Limb (tissue), 2 donors: ENCODE measurements at regions not wholly inside any gene's neighbourhood (a gene's known extent, or its start where the extent isn't known, plus 50 kb on each side); places are given as distances from the start of the nearest gene placed in this dataset.

Experiments
- DNase-seq, 2 donors: peaks; one replicate each; pipeline ENCODE4 v3.0.0-alpha.2; 2016; ENCODE audit errors: extremely low spot score in 2 of 2

DNA sequence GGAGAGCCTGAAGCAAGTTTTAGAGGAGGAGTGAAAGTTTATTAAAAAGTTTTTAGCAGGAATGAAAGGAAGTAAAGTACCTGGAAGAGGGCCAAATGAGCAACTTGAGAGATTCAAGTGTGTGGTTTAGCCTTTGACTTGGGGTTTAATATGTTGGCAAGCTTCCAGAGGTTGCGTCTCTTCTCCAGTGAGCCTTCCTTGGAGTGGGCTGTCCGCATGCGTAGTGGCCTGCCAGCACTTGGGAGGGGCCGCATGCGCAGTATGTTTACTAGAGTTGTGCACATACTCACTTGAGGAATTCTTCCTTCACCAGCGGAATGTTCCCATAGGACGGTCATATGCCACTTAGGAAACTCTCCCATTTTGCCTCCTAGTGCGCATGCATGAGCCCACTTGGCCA is 235.2 kb downstream of the ALDH8A1 start:
- no peak for DNase-seq

DNA sequence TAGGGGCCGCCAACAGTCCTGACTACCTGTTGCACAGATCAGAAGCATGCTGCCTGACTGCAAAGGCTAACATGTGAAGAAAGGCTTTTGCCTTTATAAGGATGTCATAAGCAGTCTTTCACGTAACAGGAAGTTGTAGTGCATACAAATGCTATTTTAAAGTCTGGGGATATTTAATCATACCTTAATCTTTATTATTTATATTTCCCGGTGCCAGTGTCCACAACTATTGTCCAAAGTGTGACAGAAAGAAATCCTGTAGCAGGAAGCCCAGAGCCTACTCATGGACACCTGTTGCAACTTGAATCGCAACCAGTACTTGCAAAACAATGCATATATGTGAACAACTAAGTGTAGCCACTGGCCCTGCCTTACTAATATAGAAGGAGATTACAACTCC is 235.8 kb downstream of the ALDH8A1 start:
- no peak for DNase-seq

DNA sequence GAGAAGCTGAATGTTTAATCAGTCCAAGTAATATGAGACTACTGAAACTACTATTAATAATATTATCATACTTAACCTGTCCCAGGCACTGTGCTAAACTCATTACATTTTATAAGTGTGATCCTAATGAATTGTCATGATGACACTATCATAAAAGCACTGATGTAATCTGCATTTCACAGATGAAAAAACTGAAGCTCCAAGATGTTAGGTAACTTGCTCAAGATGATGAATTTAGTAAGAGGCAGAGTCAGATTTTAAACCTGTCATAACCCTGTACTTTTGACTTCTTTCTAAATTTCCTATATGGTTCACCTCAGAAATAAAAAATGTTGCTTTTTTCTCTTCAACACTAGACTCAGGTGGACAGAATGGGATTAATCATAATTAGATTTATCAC is 237.6 kb downstream of the ALDH8A1 start:
- DNase-seq = no peak

DNA sequence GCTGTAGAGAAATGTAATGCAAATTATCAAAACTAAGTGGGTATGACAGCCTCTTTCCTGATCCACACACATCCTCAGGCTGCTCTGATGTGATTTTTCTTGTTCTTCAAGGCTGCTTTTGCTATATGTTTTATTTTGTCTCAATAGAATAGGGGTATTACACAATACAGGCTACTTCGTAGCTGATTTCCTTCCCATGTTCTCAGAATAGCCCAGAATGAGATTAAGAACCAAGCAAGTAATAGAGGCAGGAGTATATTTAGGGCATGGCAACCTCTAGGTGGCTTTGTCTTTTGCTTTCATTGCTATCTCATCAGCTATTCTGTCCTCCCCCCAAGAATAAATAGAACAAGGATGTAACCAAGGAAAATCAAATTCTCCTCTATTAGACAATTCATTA is 241.8 kb downstream of the ALDH8A1 start:
- no peak for DNase-seq

DNA sequence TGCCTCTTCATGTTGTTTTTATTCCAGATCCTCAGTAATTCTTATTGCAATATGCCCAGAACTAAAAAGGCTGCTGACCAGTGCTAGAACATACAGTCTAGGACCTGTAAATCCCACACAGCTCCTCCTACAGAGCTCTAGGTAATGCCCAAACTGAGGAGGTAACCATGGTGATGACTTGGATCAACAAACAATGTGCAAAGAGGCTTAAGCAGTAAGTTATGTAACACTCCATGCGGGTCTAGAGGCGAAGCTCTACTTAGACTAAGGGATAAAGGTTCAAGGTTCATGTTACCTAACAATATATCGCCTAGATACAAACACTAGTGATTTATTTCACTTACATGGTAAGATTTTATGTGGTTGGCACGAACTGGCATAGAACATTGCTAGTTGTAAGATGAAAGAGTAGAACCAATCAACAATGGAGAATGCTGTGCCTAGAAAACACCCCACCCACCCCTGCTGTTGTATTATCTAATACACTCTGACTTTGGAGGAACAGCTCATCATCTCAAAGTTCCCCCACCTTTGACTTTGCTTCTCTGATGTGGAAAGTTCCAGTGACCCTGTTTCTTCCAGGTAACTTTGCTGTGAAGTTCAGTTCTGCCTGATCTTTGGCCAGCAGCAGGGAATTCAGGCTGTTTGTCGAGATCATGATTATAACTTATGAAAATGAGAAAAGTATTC is 242.4 kb downstream of the ALDH8A1 start:
- no peak for DNase-seq

DNA sequence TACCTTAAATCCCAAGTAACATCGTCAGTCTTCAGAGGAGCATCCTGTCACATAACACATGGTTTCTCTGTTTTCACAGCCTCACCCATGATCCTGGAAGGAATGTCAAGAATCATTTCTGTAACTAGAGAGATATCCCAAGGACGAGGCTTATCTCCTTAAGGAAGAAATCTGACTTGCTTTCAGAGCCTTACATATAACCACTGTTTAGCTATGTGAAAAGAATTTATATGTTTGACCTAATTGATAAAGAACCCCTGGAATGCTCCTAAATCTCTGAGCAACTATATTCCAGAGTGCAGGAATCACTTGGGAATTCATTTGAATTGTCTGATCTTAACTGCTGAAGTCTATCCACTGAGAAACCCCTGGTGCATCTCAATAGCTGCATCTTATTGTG is 243.1 kb downstream of the ALDH8A1 start:
- DNase-seq = no peak

DNA sequence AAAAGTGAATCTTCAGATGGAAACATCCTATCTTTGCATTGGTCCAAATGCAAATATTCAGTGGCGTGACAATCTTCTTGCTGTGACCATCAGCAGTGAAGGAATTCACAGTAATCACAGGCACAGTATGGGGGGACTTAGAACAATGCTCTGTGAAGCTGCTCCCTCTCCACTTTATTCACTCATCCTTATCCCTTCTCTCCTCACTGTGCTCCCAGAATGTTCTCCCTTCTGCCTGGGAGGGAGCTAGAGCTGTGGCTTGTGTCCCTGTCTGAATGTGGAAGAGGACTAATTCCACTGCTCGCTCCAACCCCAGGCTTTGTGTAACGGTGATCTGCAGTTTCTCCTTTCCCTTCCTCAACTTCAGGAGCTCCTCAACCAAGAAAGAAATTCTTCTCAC is 243.7 kb downstream of the ALDH8A1 start:
- no peak for DNase-seq

DNA sequence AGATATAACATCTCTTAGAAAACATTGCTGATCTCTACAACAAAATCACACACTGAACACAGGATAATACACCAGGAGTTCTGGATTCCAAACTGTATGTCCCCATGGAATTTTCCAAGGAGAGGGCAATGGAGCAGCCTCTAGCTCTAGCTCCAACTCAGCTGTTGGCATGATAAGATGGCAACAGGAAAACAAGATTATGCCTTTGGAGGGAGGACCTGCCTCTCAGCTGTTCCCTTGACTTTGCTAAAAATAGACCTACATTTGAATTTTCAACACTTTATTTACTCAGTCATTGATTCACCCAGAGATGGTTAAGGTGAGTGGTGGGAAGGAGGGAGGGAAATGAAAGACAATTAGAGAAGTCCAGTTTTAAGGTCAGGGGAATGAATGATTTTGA is 246.7 kb downstream of the ALDH8A1 start:
- DNase-seq = no peak

DNA sequence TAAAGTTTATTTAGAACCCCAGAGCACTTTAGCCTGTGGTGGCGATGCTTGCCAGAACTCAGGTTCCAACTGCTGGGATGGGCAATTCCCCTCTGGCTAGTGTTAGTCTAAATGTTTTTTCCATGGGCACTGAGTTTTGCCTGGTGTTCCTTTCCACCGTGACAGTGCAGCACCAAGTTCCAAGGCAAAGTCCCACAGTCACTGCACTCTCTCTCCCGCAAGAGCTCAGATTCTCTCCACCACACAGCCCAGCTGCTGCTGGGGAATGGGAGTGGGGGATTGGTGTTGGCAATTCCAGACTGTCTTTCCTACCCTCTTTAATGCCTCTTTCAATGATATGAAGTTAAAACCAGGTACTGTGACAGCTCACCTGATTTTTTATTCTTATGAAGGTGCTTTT is 247.6 kb downstream of the ALDH8A1 start:
- no peak for DNase-seq

DNA sequence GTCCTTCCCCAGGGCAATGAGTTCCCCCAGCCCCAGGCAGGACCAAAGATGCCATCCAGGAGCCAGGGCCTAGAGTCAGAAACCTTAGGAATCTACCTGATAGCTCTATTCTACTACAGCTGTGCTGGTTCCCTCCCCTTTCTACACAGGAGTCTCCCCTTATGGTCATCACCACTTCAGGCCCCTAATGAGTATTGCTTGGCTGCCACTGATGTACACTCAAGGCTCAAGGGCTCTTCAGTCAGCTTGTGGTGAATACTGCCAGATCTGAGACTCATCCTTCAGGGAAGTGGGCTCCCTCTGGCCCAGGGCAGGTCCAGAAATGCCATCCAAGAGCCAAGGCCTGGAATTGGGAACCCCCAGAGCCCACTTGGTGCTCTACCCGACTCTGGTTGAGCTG is 248.6 kb downstream of the ALDH8A1 start:
- DNase-seq = no peak

DNA sequence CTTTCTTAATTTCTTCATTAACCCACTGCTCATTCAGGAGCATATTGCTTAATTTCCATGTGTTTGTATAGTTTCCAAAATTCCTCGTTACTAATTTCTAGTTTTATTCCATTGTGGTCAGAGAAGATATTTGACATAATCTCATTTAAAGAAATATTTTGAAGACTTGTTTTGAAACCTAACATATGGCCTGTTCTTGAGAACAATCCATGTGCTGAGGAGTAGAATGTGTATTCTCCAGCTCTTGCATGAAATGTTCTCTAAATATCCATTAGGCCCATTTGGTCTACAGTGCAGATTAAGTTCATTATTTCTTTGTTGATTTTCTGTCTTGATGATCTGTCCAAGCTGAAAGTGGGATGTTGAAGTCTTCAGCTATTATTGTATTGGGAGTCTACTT is 251.7 kb downstream of the ALDH8A1 start:
- DNase-seq = no peak

DNA sequence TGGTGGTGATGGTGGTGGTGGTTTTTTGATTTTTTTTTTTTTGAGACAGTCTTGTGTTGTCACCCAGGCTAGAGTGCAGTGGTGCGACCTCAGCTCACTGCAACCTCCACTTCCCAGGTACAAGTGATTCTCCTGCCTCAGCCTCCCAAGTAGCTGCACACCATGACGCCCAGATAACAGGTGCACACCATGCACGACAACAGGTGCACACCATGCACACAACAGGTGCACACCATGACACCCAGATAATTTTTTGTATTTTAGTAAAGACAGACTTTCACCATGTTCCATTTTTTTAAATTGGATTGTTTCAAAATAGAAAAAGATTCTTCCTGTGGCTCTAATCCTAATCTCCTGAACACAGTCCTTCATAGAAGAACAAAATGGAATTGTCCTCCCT is 257.9 kb downstream of the ALDH8A1 start:
- no peak for DNase-seq

DNA sequence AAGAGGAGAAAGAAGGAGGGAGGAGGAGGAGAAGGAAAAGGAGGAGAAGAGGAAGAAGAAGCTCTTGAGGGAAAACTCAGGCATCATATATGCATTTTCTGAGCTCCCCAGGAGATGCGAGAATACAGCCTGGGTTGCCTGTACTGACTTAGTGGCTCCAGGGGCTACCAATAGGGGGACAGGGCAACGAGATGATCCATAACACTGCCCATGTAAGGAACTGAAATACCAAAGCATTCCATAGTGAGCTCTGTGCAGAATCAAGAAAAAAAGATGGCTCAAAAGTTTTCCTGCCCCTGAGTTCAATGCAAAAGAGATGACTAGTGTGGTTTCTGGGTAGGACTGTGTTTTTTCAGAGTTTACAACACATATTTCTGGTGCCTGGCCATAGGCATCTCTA is 258.7 kb downstream of the ALDH8A1 start:
- DNase-seq = no peak

DNA sequence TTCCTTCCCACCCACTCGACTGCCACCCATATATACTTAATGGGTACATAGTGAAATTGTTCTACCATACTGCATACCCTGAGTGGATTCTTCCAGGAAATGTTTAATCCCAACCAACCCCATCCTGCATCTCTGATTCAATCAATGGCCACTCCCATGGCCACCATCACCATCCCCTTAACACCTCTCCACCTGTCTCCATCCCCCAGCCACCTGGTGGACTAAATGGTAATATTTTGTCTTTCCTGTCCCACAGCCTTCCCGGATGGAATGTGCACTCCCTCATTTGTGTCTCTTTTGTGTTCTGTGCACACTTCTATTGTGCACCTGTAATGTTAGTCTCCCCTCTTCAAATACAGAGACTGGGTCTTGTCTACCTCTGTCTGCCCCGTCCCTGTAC is 259.9 kb downstream of the ALDH8A1 start:
- DNase-seq = no peak

DNA sequence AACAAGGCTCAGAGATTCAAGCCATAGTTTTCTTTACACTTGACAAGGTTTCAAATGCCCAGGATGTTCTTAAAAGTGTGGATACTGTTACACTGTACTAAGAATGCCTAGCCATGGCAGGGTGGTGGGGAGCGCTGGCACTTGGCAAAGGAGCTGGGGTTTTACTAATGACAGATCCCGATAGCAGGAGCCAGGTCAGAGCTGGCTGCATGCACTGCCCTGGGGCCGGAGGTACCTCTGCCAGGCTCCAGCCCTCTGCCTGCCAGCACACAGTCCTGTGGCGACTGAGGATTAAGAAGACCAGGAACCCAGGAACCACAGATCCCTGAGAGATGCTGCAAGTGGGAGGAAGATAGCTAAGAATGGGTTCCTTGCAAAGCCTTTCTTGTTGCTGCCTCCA is 260.3 kb downstream of the ALDH8A1 start:
- no peak for DNase-seq

DNA sequence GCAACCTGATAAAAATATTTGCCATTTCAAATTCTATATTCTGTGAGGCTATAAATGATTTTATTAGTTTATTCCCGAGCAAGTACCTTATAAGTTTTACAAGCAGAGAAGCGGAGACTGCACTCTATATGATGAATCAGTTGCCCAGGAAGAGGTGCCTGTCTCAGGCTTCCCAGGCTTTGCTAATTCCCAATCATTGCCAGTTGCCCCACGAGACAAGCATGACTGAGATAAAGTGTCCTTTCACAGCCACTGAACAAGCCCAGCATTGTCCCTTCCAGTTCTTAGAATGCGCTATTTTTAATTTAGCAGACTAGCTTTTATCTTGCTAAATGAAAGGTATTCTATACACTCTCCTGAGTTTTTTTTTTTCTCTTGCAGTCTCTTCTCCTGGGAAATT is 260.7 kb downstream of the ALDH8A1 start:
- DNase-seq = no peak

DNA sequence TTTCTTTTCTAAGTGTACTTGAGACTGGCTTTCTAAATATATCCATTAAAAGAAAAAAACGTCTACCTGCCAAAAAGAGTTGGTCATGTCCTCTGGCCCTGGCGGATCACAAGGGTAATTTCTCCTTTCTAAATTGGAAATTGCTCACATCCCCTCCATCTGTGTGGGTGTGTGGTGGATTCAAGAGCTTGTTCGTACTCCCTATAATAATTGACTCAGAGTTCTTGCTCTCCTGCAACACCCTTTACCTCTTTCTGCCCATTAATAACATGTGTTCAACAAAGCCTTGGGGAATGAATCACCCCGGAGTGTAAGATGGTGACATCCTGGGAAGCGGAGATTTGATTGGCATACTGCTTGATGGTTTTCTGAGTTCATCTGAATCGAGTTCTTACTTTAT is 263.8 kb downstream of the ALDH8A1 start:
- DNase-seq = no peak

DNA sequence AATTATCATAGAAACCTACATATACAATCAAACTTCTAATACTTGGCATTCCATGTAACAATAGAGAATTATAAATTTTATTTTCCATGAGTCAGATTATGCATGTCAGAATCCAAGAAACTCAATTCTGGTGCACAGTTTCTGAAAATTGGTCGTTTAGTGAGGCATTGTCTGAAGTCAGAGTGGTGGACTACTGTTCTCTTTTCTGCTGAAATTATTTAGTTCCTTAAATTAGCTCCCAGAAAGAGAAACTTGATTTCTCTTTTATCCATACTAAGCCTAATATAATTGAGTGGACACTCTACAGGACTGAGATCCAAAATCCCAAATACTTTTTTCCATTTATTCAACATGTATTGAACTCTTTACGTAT is 265.5 kb downstream of the ALDH8A1 start:
- DNase-seq = no peak

DNA sequence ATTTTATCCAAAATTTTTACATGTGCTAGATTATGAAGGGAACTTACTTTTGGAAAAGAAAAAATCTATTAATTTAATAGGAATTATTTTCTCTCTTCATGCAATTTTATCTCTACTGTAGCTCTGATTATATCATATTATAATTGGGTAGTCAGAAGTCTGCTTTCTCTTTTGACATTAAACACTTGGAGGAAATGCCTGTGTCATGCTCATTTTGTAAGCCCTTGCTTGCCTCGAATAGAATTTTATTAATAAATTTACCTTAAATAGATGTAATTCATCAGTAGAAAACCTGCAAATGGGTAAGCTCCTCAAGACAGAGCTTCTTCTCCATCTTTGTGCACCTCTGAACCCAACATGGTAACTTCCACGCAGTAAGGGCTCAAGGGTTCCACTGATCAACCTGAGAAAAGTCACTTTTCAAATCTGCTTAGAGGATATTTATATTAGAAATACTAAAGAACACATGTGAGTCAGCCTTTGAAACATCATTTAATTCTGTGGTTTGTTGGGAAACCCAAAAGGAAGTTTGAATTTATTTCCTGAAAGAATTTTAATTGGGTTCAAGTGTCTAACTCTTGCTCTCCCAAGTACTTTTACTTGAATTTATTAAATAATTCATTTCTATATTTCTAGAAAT is 266.0 kb downstream of the ALDH8A1 start:
- no peak for DNase-seq

DNA sequence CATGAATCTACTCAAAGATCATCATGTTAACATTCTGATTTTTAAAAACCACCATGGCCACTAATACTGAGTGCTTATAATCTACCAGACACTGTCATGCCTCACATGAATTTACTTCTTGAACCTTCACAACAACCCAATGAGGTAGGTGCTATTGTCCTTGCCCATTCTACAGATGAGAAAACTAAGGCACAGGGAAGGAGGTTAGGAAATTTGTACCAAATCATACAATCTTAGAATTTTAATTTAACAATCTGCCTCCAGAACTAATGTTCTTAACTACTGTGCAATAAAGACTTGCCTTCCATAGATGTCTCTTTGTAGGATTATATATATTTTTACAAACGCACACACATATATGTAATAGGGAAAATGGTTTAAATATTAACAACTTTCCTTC is 269.5 kb downstream of the ALDH8A1 start:
- DNase-seq = no peak

DNA sequence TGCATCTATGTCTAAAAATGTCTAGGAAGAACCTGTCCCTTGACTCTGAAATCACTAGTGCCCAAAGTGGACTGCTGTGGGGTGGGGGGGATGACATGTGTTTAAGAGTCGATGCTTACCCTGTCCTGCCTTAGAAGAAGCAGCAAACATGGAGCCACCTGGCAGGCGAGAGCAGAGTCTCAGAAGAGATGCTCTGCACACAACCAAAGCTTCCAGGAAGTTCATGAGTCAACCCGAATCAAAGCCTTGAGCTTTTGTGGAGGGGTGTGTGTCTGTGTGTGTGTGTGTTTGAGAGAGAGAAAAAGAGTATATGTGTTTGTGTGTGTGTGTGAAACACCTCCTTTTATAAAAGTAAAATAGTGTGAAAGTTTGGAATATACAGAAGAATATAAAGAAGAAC is 269.9 kb downstream of the ALDH8A1 start:
- no peak for DNase-seq

DNA sequence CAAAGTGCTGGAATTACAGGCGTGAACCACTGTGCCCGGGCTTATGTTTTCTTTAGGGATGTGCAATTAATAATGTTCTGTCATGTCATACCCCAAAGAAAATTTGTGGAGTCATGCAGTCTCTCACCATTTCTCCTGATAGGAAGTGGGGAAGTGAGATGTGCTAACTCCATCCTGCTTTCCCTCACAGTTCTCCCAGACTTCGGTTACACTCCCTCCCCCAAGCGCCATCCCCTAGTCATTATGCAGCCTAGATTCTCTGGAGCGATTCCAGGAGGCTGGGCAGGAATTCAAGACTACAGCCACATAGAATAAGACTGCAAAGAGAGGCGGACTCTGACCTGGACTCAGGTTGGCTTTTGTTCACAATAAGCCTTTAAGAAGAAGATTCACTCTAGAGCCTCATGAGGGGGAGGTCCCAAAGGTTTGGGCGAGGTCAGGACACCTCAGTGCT is 271.4 kb downstream of the ALDH8A1 start:
- peak; percentile 34 to 75 for DNase-seq
